Activated T-helper 17 cell treated with anti-CD3 and anti-CD28 coated beads, Interleukin-2, amount 50 U/mL, for 72 hours (primary cell): ENCODE measurements at regions not wholly inside any gene's neighbourhood (a gene's known extent, or its start where the extent isn't known, plus 50 kb on each side); places are given as distances from the start of the nearest gene placed in this dataset.

ENCODE experiments used
- ATAC-seq: fragments of 150-1000 bp; cut with Tn5 transposase; replicated peaks from 2 replicates; pipeline ENCODE4 v1.10.0; 2021; ENCODE audit warnings: mild to moderate bottlenecking, moderate library complexity
- H3K27ac Mint-ChIP-seq: one replicate; pipeline ENCODE4 v1.8.0; 2022; ENCODE audit warnings: mixed read lengths
- H3K27me3 Mint-ChIP-seq: one replicate; pipeline ENCODE4 v1.8.0; 2022; ENCODE audit warnings: mixed read lengths
- H3K36me3 Mint-ChIP-seq: one replicate; pipeline ENCODE4 v1.8.0; 2022; ENCODE audit warnings: low read depth, mild to moderate bottlenecking, mixed read lengths
- H3K4me1 Mint-ChIP-seq: one replicate; pipeline ENCODE4 v1.8.0; 2022; ENCODE audit warnings: mixed read lengths
- H3K4me3 Mint-ChIP-seq: one replicate; pipeline ENCODE4 v1.8.0; 2022; ENCODE audit warnings: mild to moderate bottlenecking, mixed read lengths
- H3K9me3 Mint-ChIP-seq: one replicate; pipeline ENCODE4 v1.8.0; 2022; ENCODE audit warnings: mixed read lengths

GRCh38 chr12:46449316-46449715 is 76.7 kb upstream of the SLC38A2 start:
- H3K27ac Mint-ChIP-seq: no peak overlapping the region
- peaks cover 9% of the 10 kb centered on the region for H3K4me1 Mint-ChIP-seq
- H3K27me3 Mint-ChIP-seq: peaks cover 3% of the 10 kb centered on the region
- no peaks in the 10 kb centered on the region for H3K9me3 Mint-ChIP-seq
- ATAC-seq: no peak
- no peak overlapping the region for H3K4me3 Mint-ChIP-seq
- H3K36me3 Mint-ChIP-seq: no peaks in the 10 kb centered on the region

GRCh38 chr12:46446645-46447044 is 74.1 kb upstream of the SLC38A2 start:
- no peaks in the 10 kb centered on the region for H3K36me3 Mint-ChIP-seq
- no peaks in the 10 kb centered on the region for H3K9me3 Mint-ChIP-seq
- peaks cover 3% of the 10 kb centered on the region for H3K27me3 Mint-ChIP-seq
- H3K4me1 Mint-ChIP-seq: peaks cover 6% of the 10 kb centered on the region
- no peak overlapping the region for H3K4me3 Mint-ChIP-seq
- ATAC-seq: no peak
- no peak overlapping the region for H3K27ac Mint-ChIP-seq

- no peak for ATAC-seq
- H3K4me1 Mint-ChIP-seq: no peaks in the 10 kb centered on the region
- H3K9me3 Mint-ChIP-seq: no peaks in the 10 kb centered on the region
- H3K27ac Mint-ChIP-seq: no peak overlapping the region
- H3K36me3 Mint-ChIP-seq: no peaks in the 10 kb centered on the region
- peaks cover 3% of the 10 kb centered on the region for H3K27me3 Mint-ChIP-seq
- H3K4me3 Mint-ChIP-seq: no peak overlapping the region
Observed at GRCh38 chr12:46445551-46446235, 73.1 kb upstream of the SLC38A2 start.

GRCh38 chr12:46445093-46445492 is 72.5 kb upstream of the SLC38A2 start:
- Mint-ChIP-seq H3K27ac (no peak overlapping the region), H3K4me3 (no peak overlapping the region), H3K9me3 (no peaks in the 10 kb centered on the region), H3K4me1 (no peaks in the 10 kb centered on the region), H3K27me3 (peaks cover 3% of the 10 kb centered on the region), H3K36me3 (no peaks in the 10 kb centered on the region)
- no peak for ATAC-seq

GRCh38 chr12:46443594-46444263 is 71.2 kb upstream of the SLC38A2 start:
- Mint-ChIP-seq H3K27ac (no peak overlapping the region), H3K27me3 (no peaks in the 10 kb centered on the region), H3K36me3 (no peaks in the 10 kb centered on the region), H3K4me3 (no peak overlapping the region), H3K9me3 (no peaks in the 10 kb centered on the region), H3K4me1 (no peaks in the 10 kb centered on the region)
- ATAC-seq: no peak

- Mint-ChIP-seq H3K4me3 (no peak overlapping the region), H3K9me3 (no peaks in the 10 kb centered on the region), H3K27ac (no peak overlapping the region), H3K4me1 (no peaks in the 10 kb centered on the region), H3K27me3 (no peaks in the 10 kb centered on the region), H3K36me3 (no peaks in the 10 kb centered on the region)
- ATAC-seq: no peak
Observed at GRCh38 chr12:46442738-46443137, 70.2 kb upstream of the SLC38A2 start.

- no peaks in the 10 kb centered on the region for H3K27me3 Mint-ChIP-seq
- no peaks in the 10 kb centered on the region for H3K36me3 Mint-ChIP-seq
- H3K4me3 Mint-ChIP-seq: no peak overlapping the region
- ATAC-seq: no peak
- H3K4me1 Mint-ChIP-seq: no peaks in the 10 kb centered on the region
- H3K9me3 Mint-ChIP-seq: no peaks in the 10 kb centered on the region
- H3K27ac Mint-ChIP-seq: no peak overlapping the region
Observed at GRCh38 chr12:46442239-46442638, 69.7 kb upstream of the SLC38A2 start.

- Mint-ChIP-seq H3K27ac (no peak overlapping the region), H3K27me3 (no peaks in the 10 kb centered on the region), H3K4me1 (no peaks in the 10 kb centered on the region), H3K36me3 (no peaks in the 10 kb centered on the region), H3K9me3 (no peaks in the 10 kb centered on the region), H3K4me3 (no peak overlapping the region)
- ATAC-seq: no peak
Observed at GRCh38 chr12:46439793-46440511, 67.4 kb upstream of the SLC38A2 start.

- no peak for ATAC-seq
- no peaks in the 10 kb centered on the region for H3K9me3 Mint-ChIP-seq
- no peak overlapping the region for H3K4me3 Mint-ChIP-seq
- no peaks in the 10 kb centered on the region for H3K36me3 Mint-ChIP-seq
- H3K27ac Mint-ChIP-seq: no peak overlapping the region
- H3K4me1 Mint-ChIP-seq: no peaks in the 10 kb centered on the region
- no peaks in the 10 kb centered on the region for H3K27me3 Mint-ChIP-seq
Observed at GRCh38 chr12:46438719-46439319, 66.2 kb upstream of the SLC38A2 start.

- Mint-ChIP-seq H3K4me1 (no peaks in the 10 kb centered on the region), H3K27ac (no peak overlapping the region), H3K4me3 (no peak overlapping the region), H3K9me3 (no peaks in the 10 kb centered on the region), H3K36me3 (no peaks in the 10 kb centered on the region), H3K27me3 (no peaks in the 10 kb centered on the region)
- ATAC-seq: no peak
Observed at GRCh38 chr12:46438256-46438655, 65.7 kb upstream of the SLC38A2 start.

GRCh38 chr12:46437469-46437868 is 64.9 kb upstream of the SLC38A2 start:
- H3K9me3 Mint-ChIP-seq: no peaks in the 10 kb centered on the region
- H3K27ac Mint-ChIP-seq: no peak overlapping the region
- no peaks in the 10 kb centered on the region for H3K36me3 Mint-ChIP-seq
- ATAC-seq: no peak
- no peaks in the 10 kb centered on the region for H3K27me3 Mint-ChIP-seq
- H3K4me3 Mint-ChIP-seq: no peak overlapping the region
- H3K4me1 Mint-ChIP-seq: no peaks in the 10 kb centered on the region

- no peak for ATAC-seq
- H3K4me3 Mint-ChIP-seq: no peak overlapping the region
Observed at GRCh38 chr12:46436747-46437146, 64.2 kb upstream of the SLC38A2 start.

GRCh38 chr12:46435625-46436024 is 63.1 kb upstream of the SLC38A2 start:
- Mint-ChIP-seq H3K27ac (no peak overlapping the region), H3K9me3 (no peaks in the 10 kb centered on the region), H3K27me3 (no peaks in the 10 kb centered on the region), H3K36me3 (no peaks in the 10 kb centered on the region), H3K4me1 (peaks cover 1% of the 10 kb centered on the region), H3K4me3 (no peak overlapping the region)
- no peak for ATAC-seq

More at GRCh38 chr12:46436747-46437146, 64.2 kb upstream of the SLC38A2 start:
- Mint-ChIP-seq H3K27me3 (no peaks in the 10 kb centered on the region), H3K27ac (no peak overlapping the region), H3K9me3 (no peaks in the 10 kb centered on the region), H3K4me1 (no peaks in the 10 kb centered on the region), H3K36me3 (no peaks in the 10 kb centered on the region)

- H3K9me3 Mint-ChIP-seq: no peaks in the 10 kb centered on the region
- H3K27ac Mint-ChIP-seq: no peak overlapping the region
- no peaks in the 10 kb centered on the region for H3K27me3 Mint-ChIP-seq
- peaks cover 6% of the 10 kb centered on the region for H3K4me1 Mint-ChIP-seq
- H3K4me3 Mint-ChIP-seq: no peak overlapping the region
- H3K36me3 Mint-ChIP-seq: no peaks in the 10 kb centered on the region
- ATAC-seq: no peak
Observed at GRCh38 chr12:46435029-46435428, 62.5 kb upstream of the SLC38A2 start.

- H3K27me3 Mint-ChIP-seq: no peaks in the 10 kb centered on the region
- no peaks in the 10 kb centered on the region for H3K36me3 Mint-ChIP-seq
- H3K4me1 Mint-ChIP-seq: peaks cover 6% of the 10 kb centered on the region
- no peak overlapping the region for H3K27ac Mint-ChIP-seq
- no peak overlapping the region for H3K4me3 Mint-ChIP-seq
- H3K9me3 Mint-ChIP-seq: no peaks in the 10 kb centered on the region
- no peak for ATAC-seq
Observed at GRCh38 chr12:46433829-46434228, 61.3 kb upstream of the SLC38A2 start.
